ENCODE measurements at regions not wholly inside any gene's neighbourhood (a gene's known extent, or its start where the extent isn't known, plus 50 kb on each side); places are given as distances from the start of the nearest gene placed in this dataset.

GRCh38 chr16:35342012-35342411 is 1882.6 kb downstream of the TP53TG3F start:
- ChIA-PET CTCF (no interaction called here), POLR2A (no interaction called here)
- no peaks in the 10 kb centered on the region for H3K27me3 ChIP-seq (ENCODE audit: control insufficient read depth, insufficient read depth, low read length)
- peaks cover 14% of the 10 kb centered on the region for H3K9me3 ChIP-seq (ENCODE audit: control insufficient read depth, insufficient read depth, low read length)
- TF ChIP-seq, protein P1, sequence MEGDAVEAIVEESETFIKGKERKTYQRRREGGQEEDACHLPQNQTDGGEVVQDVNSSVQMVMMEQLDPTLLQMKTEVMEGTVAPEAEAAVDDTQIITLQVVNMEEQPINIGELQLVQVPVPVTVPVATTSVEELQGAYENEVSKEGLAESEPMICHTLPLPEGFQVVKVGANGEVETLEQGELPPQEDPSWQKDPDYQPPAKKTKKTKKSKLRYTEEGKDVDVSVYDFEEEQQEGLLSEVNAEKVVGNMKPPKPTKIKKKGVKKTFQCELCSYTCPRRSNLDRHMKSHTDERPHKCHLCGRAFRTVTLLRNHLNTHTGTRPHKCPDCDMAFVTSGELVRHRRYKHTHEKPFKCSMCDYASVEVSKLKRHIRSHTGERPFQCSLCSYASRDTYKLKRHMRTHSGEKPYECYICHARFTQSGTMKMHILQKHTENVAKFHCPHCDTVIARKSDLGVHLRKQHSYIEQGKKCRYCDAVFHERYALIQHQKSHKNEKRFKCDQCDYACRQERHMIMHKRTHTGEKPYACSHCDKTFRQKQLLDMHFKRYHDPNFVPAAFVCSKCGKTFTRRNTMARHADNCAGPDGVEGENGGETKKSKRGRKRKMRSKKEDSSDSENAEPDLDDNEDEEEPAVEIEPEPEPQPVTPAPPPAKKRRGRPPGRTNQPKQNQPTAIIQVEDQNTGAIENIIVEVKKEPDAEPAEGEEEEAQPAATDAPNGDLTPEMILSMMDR (IDR thresholded peaks at IDR 0.05; ENCODE audit: low read depth, low read length) = no peak
- DNase-seq (ENCODE audit: low read depth, low spot score) = no peak
- H3K27ac ChIP-seq (ENCODE audit: low read depth, low read length) = no peak overlapping the region
- no peak overlapping the region for H3K4me3 ChIP-seq (ENCODE audit: low read depth, low read length)

- peaks cover 16% of the 10 kb centered on the region for H3K9me3 ChIP-seq (ENCODE audit: control insufficient read depth, insufficient read depth, low read length)
- DNase-seq (ENCODE audit: low read depth, low spot score) = no peak
- no peak overlapping the region for H3K27ac ChIP-seq (ENCODE audit: low read depth, low read length)
- TF ChIP-seq, protein P1 (IDR thresholded peaks at IDR 0.05; ENCODE audit: low read depth, low read length) = no peak
- H3K27me3 ChIP-seq (ENCODE audit: control insufficient read depth, insufficient read depth, low read length) = no peaks in the 10 kb centered on the region
- ChIA-PET CTCF (no interaction called here), POLR2A (no interaction called here)
- H3K4me3 ChIP-seq (ENCODE audit: low read depth, low read length) = no peak overlapping the region
These were observed 1884.8 kb downstream of the TP53TG3F start for GRCh38 chr16:35344012-35344762.

GRCh38 chr16:35352431-35352830 is 1893.0 kb downstream of the TP53TG3F start:
- Histone ChIP-seq H3K9me3 (ENCODE audit: control insufficient read depth, insufficient read depth, low read length) (peaks cover 16% of the 10 kb centered on the region), H3K27me3 (ENCODE audit: control insufficient read depth, insufficient read depth, low read length) (no peaks in the 10 kb centered on the region), H3K27ac (ENCODE audit: low read depth, low read length) (no peak overlapping the region), H3K4me3 (ENCODE audit: low read depth, low read length) (no peak overlapping the region)
- TF ChIP-seq, protein P1 (IDR thresholded peaks at IDR 0.05; ENCODE audit: low read depth, low read length) = no peak
- POLR2A ChIA-PET = no interaction called here
- DNase-seq (ENCODE audit: low read depth, low spot score) = no peak
- CTCF ChIA-PET = no interaction called here

GRCh38 chr16:35363510-35363909 is 1904.1 kb downstream of the TP53TG3F start:
- ChIA-PET CTCF (no interaction called here), POLR2A (no interaction called here)
- peaks cover 23% of the 10 kb centered on the region; the same call in 1 of the 2 replicates for H3K9me3 ChIP-seq (ENCODE audit: control insufficient read depth, insufficient read depth, low read length)
- H3K27me3 ChIP-seq (ENCODE audit: control insufficient read depth, insufficient read depth, low read length) = no peaks in the 10 kb centered on the region
- no peak overlapping the region for H3K27ac ChIP-seq (ENCODE audit: low read depth, low read length)
- H3K4me3 ChIP-seq (ENCODE audit: low read depth, low read length) = no peak overlapping the region
- DNase-seq (ENCODE audit: low read depth, low spot score) = no peak
- TF ChIP-seq, protein P1 (IDR thresholded peaks at IDR 0.05; ENCODE audit: low read depth, low read length) = no peak

- Histone ChIP-seq H3K27ac (ENCODE audit: low read depth, low read length) (no peak overlapping the region), H3K4me3 (ENCODE audit: low read depth, low read length) (no peak overlapping the region), H3K9me3 (ENCODE audit: control insufficient read depth, insufficient read depth, low read length) (peaks cover 22% of the 10 kb centered on the region; the same call in 1 of the 2 replicates), H3K27me3 (ENCODE audit: control insufficient read depth, insufficient read depth, low read length) (no peaks in the 10 kb centered on the region)
- TF ChIP-seq, protein P1 (IDR thresholded peaks at IDR 0.05; ENCODE audit: low read depth, low read length) = no peak
- CTCF ChIA-PET = no interaction called here
- DNase-seq (ENCODE audit: low read depth, low spot score) = no peak
- POLR2A ChIA-PET = no interaction called here
These were observed 1904.9 kb downstream of the TP53TG3F start for GRCh38 chr16:35364263-35364662.
